Stomach smooth muscle (tissue), 2 donors: ENCODE measurements at regions not wholly inside any gene's neighbourhood (a gene's known extent, or its start where the extent isn't known, plus 50 kb on each side); places are given as distances from the start of the nearest gene placed in this dataset.
"Not testable (repeated sequence)": the region's sequence is repeated elsewhere in the genome, so short reads cannot be mapped to it uniquely, and the experiment has no call there.

Source experiments
- H3K27ac ChIP-seq: one replicate; pipeline ENCODE4 v1.7.0; 2013; ENCODE audit warnings: mild to moderate bottlenecking, low read length, inconsistent platforms
- H3K27me3 ChIP-seq, 2 donors: one replicate each; pipeline ENCODE4 v1.7.0; 2013; ENCODE audit warnings: low read length in 2 of 2; ENCODE audit not compliant: insufficient read depth in 2 of 2, control insufficient read depth in 1 of 2
- H3K36me3 ChIP-seq, 2 donors: one replicate each; pipeline ENCODE4 v1.7.0; 2013; ENCODE audit warnings: low read length in 2 of 2; ENCODE audit not compliant: control insufficient read depth in 2 of 2, insufficient read depth in 2 of 2
- H3K4me1 ChIP-seq: one replicate; pipeline ENCODE4 v1.7.0; 2013; ENCODE audit warnings: low read length; ENCODE audit not compliant: control insufficient read depth, insufficient read depth
- H3K4me3 ChIP-seq, 2 donors: one replicate each; pipeline ENCODE4 v1.7.0; 2013; ENCODE audit warnings: low read length in 2 of 2
- H3K9ac ChIP-seq, 2 donors: one replicate each; pipeline ENCODE4 v1.7.0; 2013; ENCODE audit warnings: low read length in 2 of 2, mild to moderate bottlenecking in 1 of 2
- H3K9me3 ChIP-seq, 2 donors: one replicate each; pipeline ENCODE4 v1.7.0; 2013; ENCODE audit warnings: low read length in 2 of 2; ENCODE audit not compliant: control insufficient read depth in 2 of 2
- donor health status: healthy.
- donor health status: Pancreatic carcinoma.

DNA sequence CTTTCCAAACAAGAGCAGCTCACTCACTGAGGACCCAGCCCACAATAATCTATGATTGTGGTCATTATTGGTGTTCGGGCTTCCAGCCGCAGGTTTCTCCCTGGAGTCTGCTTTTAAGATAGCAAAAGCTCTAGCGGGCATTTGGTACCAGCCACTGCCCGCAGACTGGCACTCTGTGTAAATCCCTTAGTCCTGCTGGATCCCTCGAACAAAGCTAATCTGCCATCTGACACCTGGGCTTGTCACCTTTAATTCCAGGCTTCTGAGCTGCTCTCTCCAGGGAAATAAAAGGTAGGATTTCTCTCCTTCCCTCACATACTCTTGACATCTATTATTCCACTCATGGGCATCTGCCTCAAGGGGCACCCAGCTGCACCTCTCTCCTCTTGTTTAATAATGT lies 158.7 kb downstream of the PDCD6IP start:
- H3K27me3 ChIP-seq = no peaks in the 10 kb centered on the region

DNA sequence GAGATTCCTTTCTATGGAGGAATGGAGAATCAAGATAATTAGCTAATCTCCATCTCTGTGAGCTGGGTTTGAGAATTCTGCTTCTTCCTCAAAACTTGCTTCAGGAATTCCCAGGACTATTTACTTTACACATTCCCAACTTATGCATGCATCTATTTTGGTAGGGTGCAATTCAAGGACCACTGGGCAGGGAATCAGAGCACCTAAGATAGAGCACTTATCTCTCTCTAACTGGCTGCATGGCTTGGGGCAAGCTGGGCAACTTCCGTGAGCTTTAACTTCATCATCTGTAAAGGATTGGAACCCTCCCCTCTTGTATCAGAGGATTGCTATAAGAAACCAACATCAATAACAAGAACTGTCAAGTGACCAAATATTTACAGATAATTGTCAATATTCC lies 160.2 kb downstream of the PDCD6IP start:
- no peaks in the 10 kb centered on the region for H3K9me3 ChIP-seq
- H3K27me3 ChIP-seq = no peaks in the 10 kb centered on the region
- no peaks in the 10 kb centered on the region for H3K36me3 ChIP-seq
- H3K4me3 ChIP-seq = no peak overlapping the region
- H3K4me1 ChIP-seq = no peaks in the 10 kb centered on the region
- no peak overlapping the region for H3K9ac ChIP-seq
- H3K27ac ChIP-seq = no peak overlapping the region

More for the DNA sequence above, 158.7 kb downstream of the PDCD6IP start:
- no peak overlapping the region for H3K9ac ChIP-seq
- no peak overlapping the region for H3K4me3 ChIP-seq
- H3K27ac ChIP-seq = no peak overlapping the region
- H3K9me3 ChIP-seq = no peaks in the 10 kb centered on the region
- no peaks in the 10 kb centered on the region for H3K4me1 ChIP-seq
- no peaks in the 10 kb centered on the region for H3K36me3 ChIP-seq

DNA sequence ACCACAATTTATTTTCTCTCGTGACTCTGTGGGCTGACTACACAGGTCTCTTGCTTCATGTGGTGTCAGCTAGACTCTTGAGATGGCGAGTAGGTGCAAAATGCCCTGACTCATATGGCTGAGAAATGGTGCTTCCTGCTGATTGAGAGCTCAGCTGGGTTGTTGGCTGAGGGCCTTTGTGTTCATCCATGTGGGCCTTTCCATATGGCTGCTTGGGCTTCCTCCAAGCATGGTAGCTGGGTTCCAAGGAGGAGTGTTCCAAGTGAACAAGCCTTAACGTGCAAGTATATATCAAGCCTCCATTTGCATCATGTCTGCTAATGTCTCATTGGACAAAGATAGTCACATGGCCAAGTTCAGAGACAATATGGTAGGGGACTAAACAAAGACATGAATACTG lies 164.0 kb downstream of the PDCD6IP start:
- Histone ChIP-seq H3K9me3 (no peaks in the 10 kb centered on the region), H3K9ac (no peak overlapping the region), H3K4me3 (no peak overlapping the region), H3K4me1 (no peaks in the 10 kb centered on the region), H3K27ac (no peak overlapping the region), H3K27me3 (no peaks in the 10 kb centered on the region), H3K36me3 (no peaks in the 10 kb centered on the region)

DNA sequence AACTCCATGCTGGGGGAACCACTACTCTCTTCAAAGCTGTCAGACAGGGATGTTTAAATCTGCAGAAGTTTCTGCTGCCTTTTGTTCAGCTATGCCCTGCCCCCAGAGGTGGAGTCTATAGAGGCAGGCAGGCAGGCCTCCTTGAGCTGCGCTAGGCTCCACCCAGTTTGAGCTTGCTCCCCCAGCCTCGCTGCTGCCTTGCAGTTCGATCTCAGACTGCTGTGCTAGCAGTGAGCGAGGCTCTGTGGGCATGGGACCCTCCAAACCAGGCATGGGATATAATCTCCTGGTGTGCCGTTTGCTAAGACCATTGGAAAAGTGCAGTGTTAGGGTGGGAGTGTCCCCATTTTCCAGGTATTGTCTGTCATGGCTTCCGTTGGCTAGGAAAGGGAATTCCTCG lies 171.8 kb downstream of the PDCD6IP start:
- not testable (repeated sequence) for H3K27me3 ChIP-seq, H3K4me1 ChIP-seq, H3K9me3 ChIP-seq, H3K4me3 ChIP-seq, H3K9ac ChIP-seq, H3K27ac ChIP-seq, H3K36me3 ChIP-seq

DNA sequence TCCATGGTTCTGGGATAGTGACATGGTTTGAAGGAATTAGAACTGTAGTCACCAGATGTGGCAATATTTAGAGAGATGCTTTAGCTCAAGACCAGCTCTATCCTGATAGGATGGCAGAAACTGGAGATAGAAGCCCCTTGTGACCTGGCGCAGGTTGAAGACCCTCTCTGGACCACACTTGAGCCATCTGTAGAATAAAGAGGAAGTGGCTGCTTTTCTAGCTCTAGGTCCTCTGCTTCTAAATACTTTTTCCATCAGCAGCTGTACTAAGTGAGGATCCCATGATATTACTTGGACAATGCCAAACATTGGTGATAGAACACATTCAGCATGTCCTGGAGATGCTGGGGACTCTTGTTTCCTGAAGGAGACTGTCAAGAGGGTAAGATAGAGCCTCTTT lies 172.6 kb downstream of the PDCD6IP start:
- no peak overlapping the region for H3K9ac ChIP-seq
- H3K4me1 ChIP-seq = no peaks in the 10 kb centered on the region

DNA sequence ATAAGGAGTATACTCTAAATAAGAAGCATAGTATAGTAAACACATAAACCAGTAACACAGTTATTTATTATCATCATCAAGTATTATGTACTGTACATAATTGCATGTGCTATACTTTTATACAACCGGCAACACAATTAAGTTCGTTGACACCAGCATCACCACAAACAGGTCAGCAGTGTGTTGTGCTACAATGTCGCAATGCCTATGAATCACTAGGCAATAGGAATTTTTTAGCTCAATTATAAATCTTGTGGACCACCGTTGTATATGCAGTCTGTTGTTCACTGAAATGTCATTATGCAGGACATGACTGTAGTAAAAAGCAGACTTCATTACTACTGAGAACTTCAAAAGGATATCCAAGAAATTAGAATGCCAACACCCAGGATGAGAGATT lies 177.0 kb downstream of the PDCD6IP start:
- H3K27me3 ChIP-seq = no peaks in the 10 kb centered on the region
- no peak overlapping the region for H3K9ac ChIP-seq
- no peak overlapping the region for H3K27ac ChIP-seq
- no peaks in the 10 kb centered on the region for H3K4me1 ChIP-seq
- H3K4me3 ChIP-seq = no peak overlapping the region
- peaks cover under 1 to 2% of the 10 kb centered on the region in 2 donors for H3K9me3 ChIP-seq
- H3K36me3 ChIP-seq = no peaks in the 10 kb centered on the region

More for the DNA sequence above, 172.6 kb downstream of the PDCD6IP start:
- H3K27me3 ChIP-seq = no peaks in the 10 kb centered on the region
- no peak overlapping the region for H3K27ac ChIP-seq
- no peaks in the 10 kb centered on the region for H3K36me3 ChIP-seq
- no peak overlapping the region for H3K4me3 ChIP-seq
- H3K9me3 ChIP-seq = peaks cover 2 to 4% of the 10 kb centered on the region in 2 donors

DNA sequence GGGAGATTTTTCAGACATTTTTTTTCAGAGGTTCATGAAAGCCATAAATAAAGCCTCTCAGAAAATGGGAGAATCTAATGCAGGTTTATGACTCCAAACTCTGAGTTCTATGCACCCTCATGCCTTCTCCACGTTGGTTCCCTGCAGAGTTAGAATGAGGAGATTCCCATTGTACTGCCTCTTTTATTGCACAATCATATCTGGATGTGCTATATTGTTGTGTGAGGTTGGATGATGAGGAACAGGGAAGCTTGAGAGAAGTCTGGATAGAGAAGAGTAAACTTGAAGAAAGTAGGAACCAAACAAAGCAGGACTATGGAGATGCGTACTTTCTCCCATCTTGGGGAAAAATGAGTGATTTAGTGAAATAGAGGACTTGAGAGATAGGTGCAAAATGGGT lies 178.8 kb downstream of the PDCD6IP start:
- no peaks in the 10 kb centered on the region for H3K9me3 ChIP-seq
- H3K27me3 ChIP-seq = no peaks in the 10 kb centered on the region
- no peaks in the 10 kb centered on the region for H3K36me3 ChIP-seq
- no peak overlapping the region for H3K4me3 ChIP-seq
- H3K9ac ChIP-seq = no peak overlapping the region
- H3K27ac ChIP-seq = no peak overlapping the region
- H3K4me1 ChIP-seq = no peaks in the 10 kb centered on the region

DNA sequence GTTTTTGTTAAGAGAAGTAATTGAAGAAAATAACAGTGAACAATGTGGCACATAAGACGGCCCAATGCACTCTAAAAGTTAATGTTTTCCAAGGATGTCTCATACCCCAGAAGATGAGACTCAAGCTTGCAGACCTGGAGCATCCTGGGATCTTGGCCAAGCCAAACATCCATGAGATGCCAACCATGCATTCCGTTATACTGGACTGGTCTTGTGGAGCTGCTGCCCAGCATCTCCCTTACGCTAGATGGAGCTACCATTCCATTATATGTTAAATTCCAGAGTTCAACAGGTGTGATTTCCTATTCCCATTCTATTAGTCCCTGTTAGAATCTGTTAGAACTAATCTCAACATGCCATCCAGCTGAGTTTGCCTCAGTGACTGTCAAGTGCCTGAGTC lies 181.8 kb downstream of the PDCD6IP start:
- Histone ChIP-seq H3K9ac (no peak overlapping the region), H3K27me3 (no peaks in the 10 kb centered on the region), H3K27ac (no peak overlapping the region), H3K9me3 (no peaks in the 10 kb centered on the region), H3K36me3 (no peaks in the 10 kb centered on the region), H3K4me1 (no peaks in the 10 kb centered on the region), H3K4me3 (no peak overlapping the region)

DNA sequence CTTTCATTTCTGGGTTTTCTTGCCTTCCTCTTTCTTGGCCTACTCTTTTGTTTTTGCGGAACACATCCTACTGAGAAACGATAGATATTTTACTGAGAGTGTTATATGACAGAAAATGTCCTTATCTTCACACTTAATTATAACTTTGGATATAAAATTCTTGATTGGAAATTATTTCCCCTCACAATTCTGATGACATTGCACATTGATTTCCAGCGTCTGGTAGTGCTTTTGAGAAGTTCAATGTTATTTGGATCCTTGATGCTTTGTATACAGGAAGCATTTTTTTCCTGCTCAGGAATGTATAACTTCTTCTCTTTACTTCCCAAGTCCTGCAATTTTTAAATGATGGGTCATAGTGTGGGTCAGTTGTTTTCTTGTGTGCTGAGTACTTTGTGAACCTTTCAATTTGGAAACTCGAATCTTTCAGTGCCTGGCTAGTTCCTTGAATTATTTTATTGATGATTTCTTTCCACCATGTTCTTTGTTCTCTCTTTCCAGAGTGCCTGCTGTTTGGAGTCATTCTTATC lies 183.9 kb downstream of the PDCD6IP start:
- no peak overlapping the region for H3K4me3 ChIP-seq
- H3K9ac ChIP-seq = no peak overlapping the region
- no peaks in the 10 kb centered on the region for H3K4me1 ChIP-seq
- no peak overlapping the region for H3K27ac ChIP-seq
- no peaks in the 10 kb centered on the region for H3K36me3 ChIP-seq
- H3K9me3 ChIP-seq = no peaks in the 10 kb centered on the region
- H3K27me3 ChIP-seq = no peaks in the 10 kb centered on the region

DNA sequence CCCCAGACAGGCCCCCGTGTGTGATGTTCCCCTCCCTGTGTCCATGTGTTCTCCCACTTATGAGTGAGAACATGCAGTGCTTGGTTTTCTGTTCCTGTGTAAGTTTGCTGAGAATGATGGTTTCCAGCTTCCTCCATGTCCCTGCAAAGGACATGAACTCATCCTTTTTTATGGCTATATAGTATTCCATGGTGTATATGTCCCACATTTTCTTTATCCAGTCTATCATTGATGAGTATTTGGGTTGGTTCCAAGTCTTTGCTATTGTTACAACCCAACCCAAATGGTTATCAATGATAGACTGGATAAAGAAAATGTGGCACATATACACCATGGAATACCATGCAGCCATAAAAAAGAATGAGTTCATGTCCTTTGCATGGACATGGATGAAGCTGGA lies 184.5 kb downstream of the PDCD6IP start:
- not testable (repeated sequence) for H3K36me3 ChIP-seq, H3K27me3 ChIP-seq, H3K4me1 ChIP-seq, H3K27ac ChIP-seq, H3K9ac ChIP-seq, H3K9me3 ChIP-seq, H3K4me3 ChIP-seq

DNA sequence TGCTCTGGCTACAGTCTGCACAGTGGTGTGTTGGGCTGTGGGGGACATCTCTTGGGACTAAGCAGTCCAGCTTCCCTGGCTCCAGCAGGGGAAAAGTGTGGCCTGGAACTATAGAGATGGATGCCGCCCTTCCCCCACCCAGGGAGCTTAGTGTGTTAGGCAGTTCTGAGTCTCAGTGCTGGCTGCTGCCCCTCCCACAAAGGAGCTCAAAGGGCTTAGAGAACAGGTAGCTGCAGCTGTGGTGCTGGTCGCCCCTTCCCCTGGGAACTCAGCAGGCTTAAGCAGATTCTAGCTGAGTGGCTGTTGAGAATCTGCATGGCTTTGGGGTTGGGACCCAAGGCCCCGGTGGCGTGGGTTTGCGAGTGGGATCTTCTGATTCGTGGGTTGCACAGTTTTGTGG lies 190.8 kb downstream of the PDCD6IP start:
- Histone ChIP-seq H3K9me3 (no peaks in the 10 kb centered on the region), H3K9ac (no peak overlapping the region), H3K4me1 (no peaks in the 10 kb centered on the region), H3K27me3 (no peaks in the 10 kb centered on the region), H3K4me3 (no peak overlapping the region), H3K27ac (no peak overlapping the region), H3K36me3 (no peaks in the 10 kb centered on the region)
